HUES64 (cell line): ENCODE measurements at regions not wholly inside any gene's neighbourhood (a gene's known extent, or its start where the extent isn't known, plus 50 kb on each side); places are given as distances from the start of the nearest gene placed in this dataset.

Experiments used
- H3K27ac ChIP-seq: 2 replicates; pipeline ENCODE4 v1.7.0; 2013; ENCODE audit warnings: low read depth, low read length, inconsistent platforms
- H3K27me3 ChIP-seq: 2 replicates; pipeline ENCODE4 v1.6.1; 2013; ENCODE audit warnings: mild to moderate bottlenecking, low read length; ENCODE audit not compliant: insufficient read depth
- H3K36me3 ChIP-seq: 2 replicates; pipeline ENCODE4 v1.6.1; 2013; ENCODE audit warnings: mild to moderate bottlenecking, low read length; ENCODE audit not compliant: insufficient read depth
- H3K4me1 ChIP-seq: 2 replicates; pipeline ENCODE4 v1.6.1; 2013; ENCODE audit warnings: mild to moderate bottlenecking, low read length, moderate library complexity; ENCODE audit not compliant: insufficient read depth
- H3K4me3 ChIP-seq: 2 replicates; pipeline ENCODE4 v1.5.1; 2013; ENCODE audit warnings: mild to moderate bottlenecking, low read length, moderate library complexity
- H3K9ac ChIP-seq: 2 replicates; pipeline ENCODE4 v1.6.1; 2013; ENCODE audit warnings: mild to moderate bottlenecking, low read depth, low read length
- H3K9me3 ChIP-seq: 2 replicates; pipeline ENCODE4 v1.6.1; 2013; ENCODE audit warnings: low read depth, low read length; ENCODE audit not compliant: insufficient read depth
- WGBS: fragments of 150-250, 120-280 bp; methylation state at CpG from one replicate; pipeline ENCODE4 v1.1.7; 2013; ENCODE audit warnings: missing lambda C conversion rate; 5-methylcytosine and 5-hydroxymethylcytosine counted together

- Histone ChIP-seq H3K4me3 (no peak overlapping the region), H3K27me3 (no peaks in the 10 kb centered on the region), H3K9me3 (no peaks in the 10 kb centered on the region), H3K27ac (no peak overlapping the region), H3K36me3 (no peaks in the 10 kb centered on the region), H3K9ac (no peak overlapping the region), H3K4me1 (no peaks in the 10 kb centered on the region)
- 92% methylated on average over 1 of the region's 1 CpG for WGBS
These were observed 80.2 kb upstream of the SKOR2 start for GRCh38 chr18:47331641-47332040.

- no peaks in the 10 kb centered on the region for H3K27me3 ChIP-seq
- 91% methylated on average over 7 of the region's 7 CpGs for WGBS
- no peak overlapping the region for H3K4me3 ChIP-seq
- H3K27ac ChIP-seq: no peak overlapping the region
- no peak overlapping the region for H3K9ac ChIP-seq
- H3K4me1 ChIP-seq: no peaks in the 10 kb centered on the region
- no peaks in the 10 kb centered on the region for H3K36me3 ChIP-seq
- no peaks in the 10 kb centered on the region for H3K9me3 ChIP-seq
These were observed 79.6 kb upstream of the SKOR2 start for GRCh38 chr18:47331026-47331425.

- H3K4me3 ChIP-seq: no peak overlapping the region
- H3K36me3 ChIP-seq: no peaks in the 10 kb centered on the region
- H3K9ac ChIP-seq: no peak overlapping the region
- 78% methylated on average over 3 of the region's 3 CpGs for WGBS
- no peaks in the 10 kb centered on the region for H3K27me3 ChIP-seq
- H3K4me1 ChIP-seq: no peaks in the 10 kb centered on the region
- H3K9me3 ChIP-seq: no peaks in the 10 kb centered on the region
- H3K27ac ChIP-seq: no peak overlapping the region
These were observed 71.7 kb upstream of the SKOR2 start for GRCh38 chr18:47323158-47323557.

GRCh38 chr18:47321815-47322214 is 70.4 kb upstream of the SKOR2 start:
- Histone ChIP-seq H3K4me3 (no peak overlapping the region), H3K27me3 (no peaks in the 10 kb centered on the region), H3K9me3 (no peaks in the 10 kb centered on the region), H3K36me3 (no peaks in the 10 kb centered on the region), H3K4me1 (no peaks in the 10 kb centered on the region), H3K27ac (no peak overlapping the region), H3K9ac (no peak overlapping the region)
- 93% methylated on average over 3 of the region's 3 CpGs for WGBS

GRCh38 chr18:47317824-47318508 is 66.5 kb upstream of the SKOR2 start:
- Histone ChIP-seq H3K27me3 (no peaks in the 10 kb centered on the region; the same call in 1 of the 2 replicates), H3K4me1 (no peaks in the 10 kb centered on the region)
- WGBS: 89% methylated on average over 1 of the region's 1 CpG

GRCh38 chr18:47316924-47317323 is 65.5 kb upstream of the SKOR2 start:
- Histone ChIP-seq H3K27me3 (no peaks in the 10 kb centered on the region; the same call in 1 of the 2 replicates), H3K4me3 (no peak overlapping the region), H3K27ac (no peak overlapping the region), H3K9me3 (no peaks in the 10 kb centered on the region), H3K4me1 (no peaks in the 10 kb centered on the region), H3K36me3 (no peaks in the 10 kb centered on the region), H3K9ac (no peak overlapping the region)
- 95% methylated on average over 2 of the region's 4 CpGs for WGBS

More at GRCh38 chr18:47317824-47318508, 66.5 kb upstream of the SKOR2 start:
- H3K27ac ChIP-seq: no peak overlapping the region
- H3K9ac ChIP-seq: no peak overlapping the region
- H3K36me3 ChIP-seq: no peaks in the 10 kb centered on the region
- H3K9me3 ChIP-seq: no peaks in the 10 kb centered on the region
- H3K4me3 ChIP-seq: no peak overlapping the region

- Histone ChIP-seq H3K27ac (no peak overlapping the region), H3K27me3 (no peaks in the 10 kb centered on the region; the same call in 1 of the 2 replicates), H3K9me3 (peaks cover 3% of the 10 kb centered on the region; the same call in 1 of the 2 replicates), H3K4me3 (no peak overlapping the region), H3K4me1 (no peaks in the 10 kb centered on the region), H3K36me3 (no peaks in the 10 kb centered on the region), H3K9ac (no peak overlapping the region)
- WGBS: 85% methylated on average over 4 of the region's 4 CpGs
These were observed 62.4 kb upstream of the SKOR2 start for GRCh38 chr18:47313901-47314300.

GRCh38 chr18:47311585-47311984 is 60.1 kb upstream of the SKOR2 start:
- 95% methylated on average over 2 of the region's 2 CpGs for WGBS
- H3K9ac ChIP-seq: no peak overlapping the region
- H3K27ac ChIP-seq: no peak overlapping the region
- H3K36me3 ChIP-seq: no peaks in the 10 kb centered on the region
- no peaks in the 10 kb centered on the region for H3K4me1 ChIP-seq
- no peaks in the 10 kb centered on the region; the same call in 1 of the 2 replicates for H3K27me3 ChIP-seq
- H3K4me3 ChIP-seq: no peak overlapping the region
- H3K9me3 ChIP-seq: peaks cover 3% of the 10 kb centered on the region; the same call in 1 of the 2 replicates
